ENCODE measurements at regions not wholly inside any gene's neighbourhood (a gene's known extent, or its start where the extent isn't known, plus 50 kb on each side); places are given as distances from the start of the nearest gene placed in this dataset.

- no peak for ATAC-seq (ENCODE audit: low read depth)
- Histone ChIP-seq H2AFZ (replicated peaks; ENCODE audit: low read length, poor library complexity) (no peak overlapping the region), H2AK9ac (replicated peaks; ENCODE audit: low read depth, low read length, poor library complexity) (no peak overlapping the region), H2BK5ac (ENCODE audit: low read depth, low read length, poor library complexity, severe bottlenecking) (no peak overlapping the region), H3K79me1 (ENCODE audit: low read depth in 1 of 2, low read length in 2 of 2) (no peaks in the 10 kb centered on the region), H3K9ac (ENCODE audit: low read depth, low read length) (no peak overlapping the region), H4K20me1 (ENCODE audit: insufficient read depth, low read length) (no peaks in the 10 kb centered on the region), H4K8ac (ENCODE audit: low read depth in 2 of 2, low read length in 2 of 2) (no peak overlapping the region), H3K4me1 (ENCODE audit: control insufficient read depth, insufficient read depth, low read length) (no peaks in the 10 kb centered on the region), H3K23ac (ENCODE audit: low read depth, low read length) (no peak overlapping the region), H3K9me1 (ENCODE audit: insufficient read depth, low read length) (no peaks in the 10 kb centered on the region), H3K56ac (ENCODE audit: extremely low read depth, insufficient read depth, low read length) (no peak overlapping the region), H3K4me3 (ENCODE audit: insufficient read depth, low read depth, low read length) (no peak overlapping the region), H4K5ac (ENCODE audit: low read depth, low read length) (no peak overlapping the region), H2AK5ac (ENCODE audit: low read depth, low read length) (no peak overlapping the region), H3K4ac (ENCODE audit: low read depth, low read length) (no peak overlapping the region), H3K4me2 (ENCODE audit: low read depth, low read length) (no peak overlapping the region), H2BK20ac (ENCODE audit: low read depth, low read length) (no peak overlapping the region), H2BK120ac (ENCODE audit: low read depth, low read length) (no peak overlapping the region), H3K18ac (ENCODE audit: low read depth, low read length) (no peak overlapping the region), H3K27me3 (ENCODE audit: control insufficient read depth, insufficient read depth, low read length) (no peaks in the 10 kb centered on the region), H3K14ac (replicated peaks; ENCODE audit: low read depth, low read length) (no peak overlapping the region), H2BK15ac (ENCODE audit: low read depth, low read length) (no peak overlapping the region), H4K91ac (ENCODE audit: insufficient read depth, low read depth, low read length) (no peak overlapping the region), H3K36me3 (ENCODE audit: control insufficient read depth, insufficient read depth, low read length) (no peaks in the 10 kb centered on the region), H3K27ac (ENCODE audit: insufficient read depth, low read length) (no peak overlapping the region), H3K9me3 (ENCODE audit: control insufficient read depth, insufficient read depth, low read length) (peaks cover 34% of the 10 kb centered on the region)
- 63% methylated on average over 3 of the region's 11 CpGs; no CpG with 5 or more reads in 1 of the 2 experiments for WGBS, 2 experiments (ENCODE audit: extremely low coverage in 2 of 2, insufficient read length in 1 of 2)
- CTCF ChIA-PET: no interaction called here
- TF ChIP-seq RFX5 (IDR thresholded peaks at IDR 0.05; ENCODE audit: low read depth, low read length) (no peak), SMC3 (IDR thresholded peaks at IDR 0.05; ENCODE audit: low read depth, low read length) (no peak)
- no TSS peak for BruUV-seq (replicated peaks)
- dilution Hi-C loops (cut with HindIII; ENCODE audit: low sequenced_read_pairs, unreplicated experiment): no loop called here
- DNase-seq: no peak
- in situ Hi-C loops (cut with MboI; ENCODE audit: low sequenced_read_pairs): no loop called here
- intact Hi-C loops (cut with micrococcal nuclease): no loop called here
- POLR2A ChIA-PET (ENCODE audit: unreplicated experiment): no interaction called here
Observed at GRCh38 chr14:99117671-99118045, 154.3 kb downstream of the BCL11B start.

All from IMR-90 (cell line).